Spinal cord (tissue), 9 donors: ENCODE measurements at regions not wholly inside any gene's neighbourhood (a gene's known extent, or its start where the extent isn't known, plus 50 kb on each side); places are given as distances from the start of the nearest gene placed in this dataset.

ENCODE experiments used
- DNase-seq, 6 donors: peaks; one replicate each; pipeline versions ENCODE4 v3.0.0 to v3.0.0-alpha.2; 2013 to 2015; ENCODE audit warnings: low spot score in 6 of 6, low read depth in 4 of 6
- H3K27ac ChIP-seq: one replicate; pipeline ENCODE4 v1.5.1; 2013; ENCODE audit warnings: low read depth, low read length, control low read depth
- H3K27me3 ChIP-seq: one replicate; pipeline ENCODE4 v1.6.1; 2013; ENCODE audit warnings: low read length; ENCODE audit not compliant: control insufficient read depth, insufficient read depth
- H3K36me3 ChIP-seq: one replicate; pipeline ENCODE4 v1.6.1; 2013; ENCODE audit warnings: low read length; ENCODE audit not compliant: control insufficient read depth, insufficient read depth
- H3K4me1 ChIP-seq: one replicate; pipeline ENCODE4 v1.6.1; 2013; ENCODE audit warnings: low read length; ENCODE audit not compliant: control insufficient read depth, insufficient read depth
- H3K4me3 ChIP-seq: one replicate; pipeline ENCODE4 v1.5.1; 2013; ENCODE audit warnings: low read depth, low read length, control low read depth
- H3K9me3 ChIP-seq: one replicate; pipeline ENCODE4 v1.6.1; 2013; ENCODE audit warnings: low read length; ENCODE audit not compliant: control insufficient read depth, insufficient read depth
- WGBS: methylation state at CpG from one replicate; pipeline ENCODE4 v1.1.5; 2013; ENCODE audit warnings: missing lambda C conversion rate; ENCODE audit not compliant: insufficient coverage; 5-methylcytosine and 5-hydroxymethylcytosine counted together
- donor health status: healthy.

GRCh38 chr7:91636129-91636724, 244.3 kb downstream of the MTERF1 start:
- Histone ChIP-seq H3K4me3 (no peak overlapping the region), H3K9me3 (no peaks in the 10 kb centered on the region), H3K27ac (no peak overlapping the region), H3K4me1 (no peaks in the 10 kb centered on the region), H3K27me3 (no peaks in the 10 kb centered on the region), H3K36me3 (no peaks in the 10 kb centered on the region)
- DNase-seq = no peak
- no CpG with 5 or more reads among the region's 6 CpGs for WGBS

GRCh38 chr7:91636728-91637127, 243.8 kb downstream of the MTERF1 start:
- no peak for DNase-seq
- no CpG with 5 or more reads among the region's 2 CpGs for WGBS

GRCh38 chr7:91644256-91644655, 236.2 kb downstream of the MTERF1 start:
- WGBS = no CpG with 5 or more reads among the region's 4 CpGs
- no peak overlapping the region for H3K4me3 ChIP-seq

More at GRCh38 chr7:91636728-91637127, 243.8 kb downstream of the MTERF1 start:
- Histone ChIP-seq H3K27ac (no peak overlapping the region), H3K27me3 (no peaks in the 10 kb centered on the region), H3K9me3 (no peaks in the 10 kb centered on the region), H3K4me1 (no peaks in the 10 kb centered on the region), H3K36me3 (no peaks in the 10 kb centered on the region), H3K4me3 (no peak overlapping the region)

GRCh38 chr7:91645542-91645941, 235.0 kb downstream of the MTERF1 start:
- no peaks in the 10 kb centered on the region for H3K9me3 ChIP-seq
- no peaks in the 10 kb centered on the region for H3K36me3 ChIP-seq
- H3K4me3 ChIP-seq = no peak overlapping the region
- no peak overlapping the region for H3K27ac ChIP-seq
- no CpG with 5 or more reads among the region's 1 CpG for WGBS
- no peaks in the 10 kb centered on the region for H3K4me1 ChIP-seq
- no peak for DNase-seq
- no peaks in the 10 kb centered on the region for H3K27me3 ChIP-seq

More at GRCh38 chr7:91644256-91644655, 236.2 kb downstream of the MTERF1 start:
- H3K4me1 ChIP-seq = no peaks in the 10 kb centered on the region
- H3K27ac ChIP-seq = no peak overlapping the region
- H3K27me3 ChIP-seq = no peaks in the 10 kb centered on the region
- no peaks in the 10 kb centered on the region for H3K9me3 ChIP-seq
- no peaks in the 10 kb centered on the region for H3K36me3 ChIP-seq
- DNase-seq = no peak

DNA sequence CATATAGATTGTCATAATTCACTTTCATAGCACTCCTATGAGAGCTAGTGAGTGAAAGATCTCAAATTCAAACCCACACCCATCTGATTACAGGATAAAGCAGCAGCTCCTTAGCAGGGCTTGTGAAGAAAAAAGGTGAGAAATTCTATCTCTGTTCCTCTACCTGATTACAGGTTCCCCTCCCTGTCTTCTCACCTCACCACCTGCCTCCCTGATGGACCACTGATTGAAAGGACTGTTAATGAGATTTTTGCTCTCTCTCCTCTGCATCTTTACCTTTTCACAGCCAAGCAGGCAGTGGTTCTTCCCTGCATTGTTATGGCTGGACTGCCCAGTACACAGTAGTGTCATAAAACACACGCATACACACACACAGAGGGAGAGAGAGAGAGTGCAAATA, 228.5 kb downstream of the MTERF1 start:
- DNase-seq = no peak
- WGBS = no CpG with 5 or more reads among the region's 1 CpG

GRCh38 chr7:91653286-91653685, 227.2 kb downstream of the MTERF1 start:
- no peak overlapping the region for H3K4me3 ChIP-seq
- no peak overlapping the region for H3K27ac ChIP-seq
- H3K27me3 ChIP-seq = no peaks in the 10 kb centered on the region
- peak in 1 of 6 donors; percentile 17 for DNase-seq
- H3K9me3 ChIP-seq = no peaks in the 10 kb centered on the region
- H3K4me1 ChIP-seq = no peaks in the 10 kb centered on the region
- no peaks in the 10 kb centered on the region for H3K36me3 ChIP-seq

More for the DNA sequence above, 228.5 kb downstream of the MTERF1 start:
- H3K27ac ChIP-seq = no peak overlapping the region
- no peaks in the 10 kb centered on the region for H3K36me3 ChIP-seq
- no peak overlapping the region for H3K4me3 ChIP-seq
- no peaks in the 10 kb centered on the region for H3K9me3 ChIP-seq
- H3K27me3 ChIP-seq = no peaks in the 10 kb centered on the region
- H3K4me1 ChIP-seq = no peaks in the 10 kb centered on the region

- no peaks in the 10 kb centered on the region for H3K4me1 ChIP-seq
- H3K27ac ChIP-seq = no peak overlapping the region
- no peaks in the 10 kb centered on the region for H3K27me3 ChIP-seq
- no peak for DNase-seq
- H3K36me3 ChIP-seq = no peaks in the 10 kb centered on the region
- H3K4me3 ChIP-seq = no peak overlapping the region
- H3K9me3 ChIP-seq = no peaks in the 10 kb centered on the region
Measured at GRCh38 chr7:91655656-91656055, 224.8 kb downstream of the MTERF1 start.

DNA sequence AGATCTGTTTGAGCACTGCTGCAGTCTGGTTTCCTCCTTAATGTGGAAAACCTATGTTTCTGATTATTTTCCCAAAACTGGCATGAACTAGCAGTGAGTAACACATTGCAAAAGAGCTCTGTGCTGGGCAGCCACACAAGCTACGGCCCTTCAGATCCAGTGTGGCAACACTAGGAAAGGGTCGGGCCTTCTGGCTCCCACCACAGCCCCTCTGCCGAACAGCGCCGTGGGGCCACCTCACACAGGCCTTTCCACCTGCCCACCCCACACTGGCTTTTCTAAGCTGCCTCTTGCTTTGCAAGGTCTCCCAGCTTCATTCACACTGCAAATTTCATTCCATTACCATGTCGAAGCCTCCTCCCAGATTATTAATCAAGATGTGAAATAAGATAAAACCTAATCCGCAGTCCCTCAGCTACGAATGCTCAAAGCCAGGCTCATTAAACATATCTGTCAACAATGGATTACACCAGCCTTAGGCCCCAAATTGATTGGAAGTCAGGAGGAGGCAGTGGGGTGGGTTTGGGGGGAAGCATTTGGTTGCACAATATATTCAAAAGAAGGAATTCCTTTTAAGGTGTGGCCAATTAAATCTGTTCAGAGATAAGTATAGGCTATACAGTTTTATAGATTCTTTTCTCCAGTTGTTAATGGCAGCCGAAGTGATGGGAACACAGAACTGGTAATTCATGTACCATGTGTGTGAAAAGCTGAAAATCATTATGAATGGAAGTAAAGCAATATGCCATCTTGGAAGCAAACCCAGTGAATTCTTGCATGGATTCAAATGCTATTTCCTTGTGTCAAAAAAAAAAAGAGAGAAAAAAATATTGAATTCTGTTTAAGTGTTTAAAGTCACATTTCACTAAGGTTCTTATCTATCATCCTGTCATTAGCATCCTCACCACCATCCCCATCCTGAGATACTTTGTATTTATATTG, 223.7 kb downstream of the MTERF1 start:
- no peak overlapping the region for H3K27ac ChIP-seq
- H3K4me1 ChIP-seq = no peaks in the 10 kb centered on the region
- WGBS = 86% methylated on average over 6 of the region's 9 CpGs
- peak in 1 of 6 donors; percentile 87 for DNase-seq
- no peak overlapping the region for H3K4me3 ChIP-seq
- no peaks in the 10 kb centered on the region for H3K36me3 ChIP-seq
- H3K9me3 ChIP-seq = no peaks in the 10 kb centered on the region
- no peaks in the 10 kb centered on the region for H3K27me3 ChIP-seq

GRCh38 chr7:91657483-91658071, 222.9 kb downstream of the MTERF1 start:
- Histone ChIP-seq H3K4me1 (no peaks in the 10 kb centered on the region), H3K27me3 (no peaks in the 10 kb centered on the region), H3K36me3 (no peaks in the 10 kb centered on the region), H3K4me3 (no peak overlapping the region), H3K27ac (no peak overlapping the region), H3K9me3 (no peaks in the 10 kb centered on the region)
- no CpG with 5 or more reads among the region's 3 CpGs for WGBS
- DNase-seq = no peak
